GM19438 (cell line): ENCODE measurements at regions not wholly inside any gene's neighbourhood (a gene's known extent, or its start where the extent isn't known, plus 50 kb on each side); places are given as distances from the start of the nearest gene placed in this dataset.
"Not testable (repeated sequence)": the region's sequence is repeated elsewhere in the genome, so short reads cannot be mapped to it uniquely, and the experiment has no call there.

Experiments
- ATAC-seq: cut with Tn5 transposase; IDR thresholded peaks from one replicate; pipeline ENCODE4 v1.9.1; 2021; ENCODE audit warnings: low read depth; ENCODE audit not compliant: unreplicated experiment

DNA sequence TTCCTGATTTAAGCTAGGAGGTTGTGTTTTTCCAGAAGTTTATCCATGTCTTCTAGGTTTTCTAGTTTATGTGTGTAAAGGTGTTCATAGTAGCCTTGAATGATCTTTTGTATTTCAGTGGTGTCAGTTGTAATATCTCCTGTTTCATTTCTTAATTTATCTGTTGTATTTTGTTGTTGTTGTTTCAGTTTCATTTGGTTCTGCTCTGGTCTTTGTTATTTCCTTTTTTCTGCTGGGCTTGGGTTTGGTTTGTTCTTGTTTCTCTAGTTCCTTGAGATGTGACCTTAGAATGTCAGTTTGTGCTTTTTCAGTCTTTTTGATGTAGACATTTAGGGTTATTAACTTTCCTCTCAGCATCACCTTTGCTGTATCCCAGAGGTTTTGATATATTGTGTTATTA lies 62.8 kb downstream of the SCP2D1 start:
- ATAC-seq, result not testable (repeated sequence)

GRCh38 chr20:18879262-18879661 lies 65.7 kb downstream of the SCP2D1 start:
- no peak for ATAC-seq

DNA sequence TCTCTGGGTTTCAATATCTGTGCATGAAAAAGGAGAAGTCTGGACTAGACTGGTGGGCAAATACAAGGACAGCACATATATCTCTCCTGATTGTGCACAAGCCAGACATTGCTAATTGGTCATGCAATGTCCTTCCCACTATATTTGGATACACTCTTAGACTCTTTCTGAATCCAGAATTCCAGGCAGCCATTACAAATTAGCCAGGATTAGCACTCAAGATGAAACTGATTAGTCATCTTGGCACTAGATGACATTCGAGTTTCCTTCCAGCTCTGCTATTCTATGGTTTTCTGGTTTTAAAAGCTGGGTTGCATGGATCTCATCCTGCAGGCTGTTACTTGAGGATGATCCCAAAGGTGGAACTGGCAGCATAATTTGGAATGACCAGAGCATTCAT lies 73.2 kb downstream of the SCP2D1 start:
- ATAC-seq, result no peak

DNA sequence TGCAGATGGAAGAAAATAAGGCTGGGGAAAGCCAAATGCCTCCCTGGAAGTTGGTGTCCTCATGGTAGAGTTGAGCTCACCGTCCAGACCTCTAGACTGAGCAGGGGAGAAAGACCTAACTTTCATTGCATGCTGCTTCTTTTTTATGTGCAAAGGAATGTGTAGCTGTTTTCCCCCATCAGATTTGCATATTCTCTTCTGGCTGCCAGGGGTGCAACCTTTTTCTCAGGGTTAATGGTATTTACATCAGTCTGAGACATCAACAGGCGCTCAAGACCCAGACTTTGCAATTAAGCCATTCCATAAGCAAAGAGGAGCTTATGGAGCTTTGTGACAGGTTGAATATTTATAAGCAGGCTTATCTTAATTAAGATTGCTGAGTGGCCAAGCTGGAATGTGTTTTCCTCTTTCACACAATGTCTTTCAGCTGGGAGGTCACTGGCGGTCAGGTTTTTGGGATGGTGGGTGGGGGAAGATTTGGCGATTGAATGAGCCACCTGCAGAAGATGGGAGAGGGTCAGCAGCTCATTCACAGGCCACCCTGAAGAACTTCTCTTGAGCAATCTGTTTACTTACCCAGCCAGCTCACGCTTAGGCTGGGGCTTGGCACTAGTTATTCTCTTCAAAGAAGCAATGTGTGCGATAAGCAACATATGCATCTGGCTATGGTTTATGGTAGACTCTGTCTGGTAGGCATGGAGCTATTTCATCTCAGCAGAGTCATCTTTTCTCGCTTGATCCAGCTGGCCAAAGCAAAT lies 88.6 kb downstream of the SCP2D1 start:
- no peak for ATAC-seq

- ATAC-seq, result no peak
Observed at GRCh38 chr20:18904192-18904591, 90.6 kb downstream of the SCP2D1 start.

DNA sequence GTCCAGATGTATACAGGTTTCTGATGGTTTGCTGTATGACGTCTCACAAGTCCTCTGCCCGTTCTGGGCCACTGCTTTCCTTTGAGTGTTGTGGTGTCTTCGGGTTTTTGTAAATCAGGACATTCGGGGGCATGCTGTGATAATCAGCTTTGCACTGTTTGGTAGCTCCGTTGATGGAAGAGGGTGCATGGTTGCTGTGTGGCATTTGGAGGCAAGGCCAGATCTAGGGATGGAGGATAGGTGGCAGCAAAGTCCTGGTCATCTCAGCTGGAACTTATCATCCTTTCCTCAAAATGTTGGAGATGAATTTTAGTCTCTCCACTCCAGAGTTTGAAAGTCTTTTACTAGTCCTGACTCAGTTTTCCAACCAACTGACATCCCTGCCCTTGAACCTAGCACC lies 91.0 kb downstream of the SCP2D1 start:
- no peak for ATAC-seq

DNA sequence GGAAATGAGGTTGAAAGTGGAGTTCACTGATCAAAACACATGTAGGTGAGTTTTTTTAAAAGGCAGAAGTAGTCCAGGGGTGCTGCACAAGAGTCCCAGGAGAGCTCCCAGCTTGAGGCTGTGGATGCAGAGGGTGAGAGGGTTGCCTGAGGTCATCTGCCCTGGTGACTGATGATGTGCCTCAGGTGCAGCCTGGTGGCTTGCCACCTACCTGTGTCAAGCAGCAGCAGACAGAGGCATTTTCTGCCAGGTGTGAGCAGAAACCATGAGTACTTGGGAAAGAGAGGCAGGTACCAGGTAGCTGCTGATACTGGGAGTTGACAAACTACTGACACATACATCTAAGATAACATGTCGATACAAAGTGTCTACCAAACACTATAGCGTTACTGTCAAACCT lies 92.5 kb downstream of the SCP2D1 start:
- ATAC-seq, result no peak

DNA sequence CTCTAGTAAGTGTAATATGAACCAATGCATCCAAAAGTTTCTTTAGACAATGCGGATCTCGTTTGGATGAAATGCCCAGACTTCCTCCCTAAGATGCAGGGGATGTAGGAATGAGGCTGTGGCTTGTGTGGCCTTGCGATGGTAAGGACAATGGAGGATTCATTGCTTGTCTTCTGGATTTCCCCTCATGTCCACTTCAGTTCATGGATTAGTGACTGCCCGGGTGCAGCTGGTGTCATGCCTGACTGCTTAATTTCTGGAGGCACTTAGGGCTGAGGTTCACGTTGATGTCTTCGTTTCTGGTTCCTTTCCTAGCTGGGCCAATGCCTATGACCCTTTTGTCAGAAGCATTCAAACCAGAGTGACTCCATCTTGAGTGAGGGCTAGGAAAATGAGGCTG lies 93.8 kb downstream of the SCP2D1 start:
- ATAC-seq, result no peak

DNA sequence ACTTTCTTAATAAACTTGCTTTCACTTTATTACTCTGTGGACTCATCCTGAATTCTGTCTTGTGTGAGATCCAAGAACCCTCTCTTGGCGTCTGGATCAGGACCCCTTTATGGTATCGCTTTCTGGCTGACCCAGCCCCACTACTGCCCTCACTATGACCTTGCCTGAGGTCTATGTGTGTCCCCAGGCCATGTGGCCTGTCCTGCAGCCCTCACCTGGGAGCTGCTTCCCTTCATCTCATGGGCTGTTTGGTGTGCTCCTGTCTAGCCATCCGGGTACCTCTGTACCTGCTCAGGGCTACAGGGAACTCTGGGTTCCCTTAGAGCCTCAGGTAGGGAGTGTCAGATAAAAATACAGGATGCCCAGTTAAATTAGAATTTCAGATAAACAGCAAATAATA lies 94.5 kb downstream of the SCP2D1 start:
- no peak for ATAC-seq

GRCh38 chr20:18909254-18909653 lies 95.7 kb downstream of the SCP2D1 start:
- ATAC-seq, result no peak

DNA sequence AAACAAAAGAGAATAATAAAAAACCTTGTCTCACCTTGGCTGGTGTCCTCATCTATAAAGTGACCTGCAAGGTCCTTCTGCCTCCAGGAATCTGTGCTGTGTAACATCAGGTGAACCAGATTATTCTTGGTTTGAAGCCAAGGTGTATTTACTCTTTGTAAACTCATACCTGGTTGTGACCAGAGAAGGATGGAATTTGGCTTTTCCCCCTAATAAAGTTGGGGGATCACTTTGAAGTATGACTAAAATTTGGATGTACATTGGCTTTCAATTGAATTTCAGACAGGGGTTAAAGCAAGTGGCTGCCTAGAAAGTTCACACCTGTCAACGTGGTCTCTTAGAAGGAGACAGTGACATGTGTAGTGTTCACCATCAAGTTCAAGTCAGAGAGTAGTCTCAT lies 100.1 kb downstream of the SCP2D1 start:
- ATAC-seq, result no peak

GRCh38 chr20:18914796-18915195 lies 101.2 kb downstream of the SCP2D1 start:
- no peak for ATAC-seq

DNA sequence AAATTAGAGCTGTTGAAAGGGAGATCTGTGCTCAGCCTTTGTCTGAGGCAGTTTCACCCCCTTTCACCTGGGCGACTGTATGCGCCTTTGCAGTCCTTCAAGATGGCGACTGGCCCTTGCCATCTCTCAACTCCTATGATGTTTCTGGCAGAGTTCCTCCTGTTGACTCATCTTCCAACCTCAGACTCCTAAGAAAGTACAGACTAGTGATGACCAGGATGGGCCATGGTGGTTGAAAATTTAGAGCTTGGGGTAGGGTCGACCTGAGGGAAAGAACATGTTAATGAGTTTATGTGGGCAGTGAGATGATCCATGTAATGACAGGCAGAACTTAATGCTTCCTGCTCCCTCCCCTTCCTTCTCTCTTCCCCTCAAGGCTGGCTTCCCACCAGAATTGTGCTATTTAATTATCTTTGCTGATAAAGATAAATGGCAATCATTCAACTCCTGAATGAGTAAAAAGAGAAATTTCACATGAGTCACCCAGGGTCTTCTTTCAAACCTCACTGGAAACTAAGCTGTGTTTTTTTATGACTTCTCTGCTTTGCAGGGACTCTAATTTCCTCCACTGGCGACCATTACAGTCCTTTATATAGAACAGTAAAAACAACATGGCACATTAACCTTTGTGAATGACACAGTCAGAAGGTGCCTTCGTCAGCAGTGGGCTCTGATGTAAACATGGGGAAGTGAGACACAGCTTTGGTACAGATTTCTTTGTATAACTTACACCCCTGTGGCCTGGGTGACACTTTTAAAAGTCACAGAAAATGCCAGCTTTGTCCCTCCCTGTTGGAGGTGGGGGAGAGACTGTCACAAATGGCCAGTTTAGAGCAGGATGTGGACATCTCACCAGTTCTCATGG lies 103.5 kb downstream of the SCP2D1 start:
- no peak for ATAC-seq

DNA sequence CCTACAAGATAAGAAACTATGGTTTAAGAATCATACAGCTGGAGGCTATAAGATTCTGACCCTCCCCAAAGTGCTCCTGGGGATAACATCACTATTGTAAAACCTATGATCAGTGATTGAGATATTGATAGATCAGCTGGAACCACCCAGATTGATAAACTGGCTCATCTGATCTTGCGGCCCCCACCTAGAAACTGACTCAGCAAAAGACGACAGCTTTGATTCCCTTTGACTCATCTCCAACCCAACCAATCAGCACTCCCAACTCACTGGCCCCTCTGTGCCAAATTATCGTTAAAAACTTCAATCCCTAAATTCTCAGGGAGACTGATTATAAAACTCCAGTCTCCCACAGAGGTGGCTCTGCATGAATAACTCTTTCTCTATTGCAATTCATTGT lies 106.4 kb downstream of the SCP2D1 start:
- no peak for ATAC-seq

- no peak for ATAC-seq
Observed at GRCh38 chr20:18921291-18921690, 107.7 kb downstream of the SCP2D1 start.

DNA sequence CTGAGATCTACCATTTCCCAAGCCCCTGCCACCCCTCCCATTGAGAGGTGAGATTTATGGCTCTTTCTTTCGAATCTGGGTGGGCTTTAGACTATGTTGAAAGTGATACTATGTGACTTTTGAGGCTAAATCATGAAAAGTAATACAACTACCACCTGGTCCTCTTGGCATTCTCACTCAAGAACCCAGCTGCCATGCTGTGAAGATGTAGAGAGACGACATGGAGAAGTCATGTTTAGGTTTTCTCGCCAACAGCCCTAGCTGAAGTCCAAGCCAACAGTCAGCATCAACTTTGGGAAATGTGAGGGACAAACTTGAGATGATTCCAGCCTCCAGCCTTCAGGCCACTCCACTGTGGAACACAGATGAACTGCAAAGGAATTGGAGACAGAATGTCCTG lies 108.7 kb downstream of the SCP2D1 start:
- no peak for ATAC-seq

- no peak for ATAC-seq
Observed at GRCh38 chr20:18922898-18923297, 109.3 kb downstream of the SCP2D1 start.

- no peak for ATAC-seq
Observed at GRCh38 chr20:18926965-18927364, 113.4 kb downstream of the SCP2D1 start.

- ATAC-seq, result no peak
Observed at GRCh38 chr20:18928626-18929025, 115.0 kb downstream of the SCP2D1 start.

DNA sequence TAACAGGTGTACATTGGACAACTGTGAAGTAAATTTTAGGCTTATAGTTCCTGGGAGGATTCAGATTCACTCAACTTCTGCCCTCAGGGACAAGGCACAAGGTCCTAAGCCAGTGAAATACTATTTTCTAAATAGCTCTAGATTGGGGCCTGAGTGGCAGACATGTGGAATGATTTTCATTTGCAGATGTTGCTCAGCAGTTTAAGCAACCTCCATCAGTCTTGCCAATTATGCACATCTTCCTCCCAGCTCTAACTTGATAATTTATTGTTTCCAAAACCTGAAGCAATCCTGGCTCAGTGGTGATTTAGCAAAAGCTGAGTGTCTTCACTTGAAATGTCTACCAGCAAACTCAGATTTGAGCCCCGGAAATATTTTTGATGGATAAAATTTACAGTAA lies 116.2 kb downstream of the SCP2D1 start:
- no peak for ATAC-seq

DNA sequence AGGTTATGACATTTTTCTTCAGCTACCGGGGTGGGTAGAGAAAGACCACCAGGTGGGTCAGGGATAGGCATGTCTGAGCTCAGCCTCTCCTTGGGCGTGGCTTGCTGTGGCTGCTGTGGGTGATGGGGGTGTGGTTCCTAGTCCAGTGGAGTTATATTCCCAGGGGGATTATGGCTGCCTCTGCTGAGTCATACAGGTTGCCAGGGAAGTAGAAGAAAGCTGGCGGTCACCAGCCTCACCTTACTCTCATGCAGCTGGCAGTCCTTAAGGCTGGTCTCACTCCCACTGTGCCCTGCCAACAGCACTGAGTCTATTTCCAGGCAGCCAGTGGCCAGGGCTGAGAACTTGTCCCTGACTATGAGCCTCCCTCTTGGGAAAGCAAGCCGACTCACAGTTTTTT lies 130.0 kb downstream of the SCP2D1 start:
- no peak for ATAC-seq

- ATAC-seq, result no peak
Observed at GRCh38 chr20:18956890-18957289, 143.3 kb downstream of the SCP2D1 start.
